WTC11 (cell line): ENCODE measurements at regions not wholly inside any gene's neighbourhood (a gene's known extent, or its start where the extent isn't known, plus 50 kb on each side); places are given as distances from the start of the nearest gene placed in this dataset.

Source experiments
- ATAC-seq: fragments of 200-7000 bp; cut with Tn5 transposase; 2 replicates; pipeline ENCODE4 v1.10.0; 2021; ENCODE audit warnings: mild to moderate bottlenecking, moderate library complexity
- CTCF ChIA-PET: fragments of 300-600 bp; sonication (Branson Sonifier 250); formaldehyde crosslinking; loops from one replicate; lab custom pipeline; 2021; ENCODE audit warnings: antibody characterized with exemption; lab: Charles Lee
- POLR2A ChIA-PET: fragments of 350-600 bp; sonication (Branson Sonifier 250); formaldehyde crosslinking; loops from one replicate; lab custom pipeline; 2021; ENCODE audit warnings: antibody characterized with exemption; lab: Charles Lee
- DNase-seq: peaks from one replicate; pipeline ENCODE4 v3.0.0; 2021; ENCODE audit warnings: low spot score
- H3K27ac Mint-ChIP-seq: 2 replicates; pipeline ENCODE4 v1.8.0; 2021; ENCODE audit warnings: mixed read lengths
- H3K27me3 Mint-ChIP-seq: 2 replicates; pipeline ENCODE4 v1.8.0; 2021; ENCODE audit warnings: low read depth, mild to moderate bottlenecking, moderate library complexity, mixed read lengths
- H3K36me3 Mint-ChIP-seq: 2 replicates; pipeline ENCODE4 v1.8.0; 2021; ENCODE audit warnings: mixed read lengths
- H3K4me1 Mint-ChIP-seq: 2 replicates; pipeline ENCODE4 v1.8.0; 2022; ENCODE audit warnings: mixed read lengths
- H3K4me3 Mint-ChIP-seq: 2 replicates; pipeline ENCODE4 v1.8.0; 2021; ENCODE audit warnings: mild to moderate bottlenecking, moderate library complexity, mixed read lengths
- H3K9me3 Mint-ChIP-seq: 2 replicates; pipeline ENCODE4 v1.8.0; 2021; ENCODE audit warnings: mixed read lengths
- ATF3 ChIP-seq: sonication (generic); formaldehyde crosslinking; conservative IDR thresholded peaks from 2 replicates; pipeline ENCODE4 v1.8.1; 2022; ENCODE audit warnings: mild to moderate bottlenecking, missing genetic modification reagents
- FOXK1 ChIP-seq: sonication (generic); formaldehyde crosslinking; IDR thresholded peaks from 2 replicates; pipeline ENCODE4 v1.8.0; 2022; ENCODE audit warnings: mild to moderate bottlenecking, moderate library complexity, missing genetic modification reagents
- HMGXB4 ChIP-seq: sonication (generic); formaldehyde crosslinking; IDR thresholded peaks from 2 replicates; pipeline ENCODE4 v1.8.1; 2023; ENCODE audit warnings: mild to moderate bottlenecking, moderate library complexity, missing genetic modification reagents
- IRF2 ChIP-seq: sonication (generic); formaldehyde crosslinking; IDR thresholded peaks from 2 replicates; pipeline ENCODE4 v1.8.0; 2022; ENCODE audit warnings: low read depth, missing genetic modification reagents, borderline replicate concordance
- MXD4 ChIP-seq: fragments of 250-450 bp; sonication (Bioruptor Pico); IDR thresholded peaks from 2 replicates; pipeline ENCODE4 v1.8.0; 2021; ENCODE audit warnings: mild to moderate bottlenecking, moderate library complexity, borderline replicate concordance
- MYBL2 ChIP-seq: sonication (generic); formaldehyde crosslinking; IDR thresholded peaks from 2 replicates; pipeline ENCODE4 v1.8.1; 2023; ENCODE audit warnings: mild to moderate bottlenecking, moderate library complexity, missing genetic modification reagents
- NFATC4 ChIP-seq: fragments of 250-450 bp; sonication (Bioruptor Pico); IDR thresholded peaks from 2 replicates; pipeline ENCODE4 v1.9.0; 2021; ENCODE audit warnings: mild to moderate bottlenecking
- NFE2L1 ChIP-seq: sonication (generic); formaldehyde crosslinking; IDR thresholded peaks from 2 replicates; pipeline ENCODE4 v1.8.1; 2023; ENCODE audit warnings: missing genetic modification reagents
- NFYB ChIP-seq: sonication (generic); formaldehyde crosslinking; conservative IDR thresholded peaks from 2 replicates; pipeline ENCODE4 v1.8.0; 2022; ENCODE audit warnings: low read depth, missing genetic modification reagents
- PRRX2 ChIP-seq: fragments of 250-450 bp; sonication (Bioruptor Pico); IDR thresholded peaks from 2 replicates; pipeline ENCODE4 v1.8.0; 2021; ENCODE audit warnings: mild to moderate bottlenecking
- SMAD4 ChIP-seq: sonication (generic); formaldehyde crosslinking; IDR thresholded peaks from 2 replicates; pipeline ENCODE4 v1.8.0; 2022; ENCODE audit warnings: mild to moderate bottlenecking, missing genetic modification reagents
- TEAD4 ChIP-seq: sonication (generic); formaldehyde crosslinking; IDR thresholded peaks from 2 replicates; pipeline ENCODE4 v1.8.0; 2022; ENCODE audit warnings: mild to moderate bottlenecking, missing genetic modification reagents
- TP53 ChIP-seq: sonication (generic); formaldehyde crosslinking; IDR thresholded peaks from 2 replicates; pipeline ENCODE4 v1.8.1; 2023; ENCODE audit warnings: mild to moderate bottlenecking, missing genetic modification reagents
- ZNF138 ChIP-seq: sonication (generic); formaldehyde crosslinking; conservative IDR thresholded peaks from 2 replicates; pipeline ENCODE4 v1.8.1; 2022; ENCODE audit warnings: mild to moderate bottlenecking, moderate library complexity, missing genetic modification reagents
- ZNF219 ChIP-seq: sonication (generic); formaldehyde crosslinking; IDR thresholded peaks from 2 replicates; pipeline ENCODE4 v1.8.0; 2023; ENCODE audit warnings: missing genetic modification reagents, mild to moderate bottlenecking, borderline replicate concordance
- ZNF423 ChIP-seq: fragments of 250-450 bp; sonication (Bioruptor Pico); IDR thresholded peaks from 2 replicates; pipeline ENCODE4 v2.1.2; 2022; ENCODE audit warnings: mild to moderate bottlenecking, moderate library complexity
- TF ChIP-seq, protein P1 (sequence below): sonication (generic); formaldehyde crosslinking; IDR thresholded peaks from 2 replicates; pipeline ENCODE4 v1.8.0; 2023; ENCODE audit warnings: missing genetic modification reagents, mild to moderate bottlenecking, borderline replicate concordance
- TF ChIP-seq, protein P2 (sequence below): sonication (generic); formaldehyde crosslinking; IDR thresholded peaks from 2 replicates; pipeline ENCODE4 v1.8.1; 2023; ENCODE audit warnings: mild to moderate bottlenecking, missing genetic modification reagents, moderate library complexity
- TF ChIP-seq, protein P3 (sequence below): sonication (generic); formaldehyde crosslinking; IDR thresholded peaks from 2 replicates; pipeline ENCODE4 v1.8.1; 2023; ENCODE audit warnings: mild to moderate bottlenecking, missing genetic modification reagents
- TF ChIP-seq, protein P4 (sequence below): fragments of 250-450 bp; sonication (Bioruptor Pico); IDR thresholded peaks from 2 replicates; pipeline ENCODE4 v1.9.0; 2021; ENCODE audit warnings: mild to moderate bottlenecking
- TF ChIP-seq, protein P5 (sequence below): sonication (generic); formaldehyde crosslinking; IDR thresholded peaks from 2 replicates; pipeline ENCODE4 v1.8.0; 2023; ENCODE audit warnings: mild to moderate bottlenecking, missing genetic modification reagents

GRCh38 chr9:89663614-89663970, 58.8 kb downstream of the GADD45G start:
- Mint-ChIP-seq H3K4me3 (no peak overlapping the region), H3K27ac (no peak overlapping the region), H3K9me3 (no peaks in the 10 kb centered on the region), H3K27me3 (peaks cover 3% of the 10 kb centered on the region; the same call in 1 of the 2 replicates), H3K36me3 (no peaks in the 10 kb centered on the region), H3K4me1 (peaks cover 58% of the 10 kb centered on the region)
- no peak for DNase-seq
- ATAC-seq: no peak
- POLR2A ChIA-PET: interaction anchor here (1.4 kb wide), 1 partner anchor 15 kb away, joined by 8 read pairs; no protein-coding TSS in a partner anchor
- CTCF ChIA-PET: no interaction called here
- TF ChIP-seq HMGXB4 (CRISPR knock-in tag) (no peak), NFATC4 (CRISPR knock-in tag) (no peak), SMAD4 (CRISPR knock-in tag) (no peak), ZNF138 (no peak), NFE2L1 (no peak), ATF3 (CRISPR knock-in tag) (no peak), TP53 (CRISPR knock-in tag) (no peak), ZNF423 (CRISPR knock-in tag) (no peak)
- TF ChIP-seq, protein P1, sequence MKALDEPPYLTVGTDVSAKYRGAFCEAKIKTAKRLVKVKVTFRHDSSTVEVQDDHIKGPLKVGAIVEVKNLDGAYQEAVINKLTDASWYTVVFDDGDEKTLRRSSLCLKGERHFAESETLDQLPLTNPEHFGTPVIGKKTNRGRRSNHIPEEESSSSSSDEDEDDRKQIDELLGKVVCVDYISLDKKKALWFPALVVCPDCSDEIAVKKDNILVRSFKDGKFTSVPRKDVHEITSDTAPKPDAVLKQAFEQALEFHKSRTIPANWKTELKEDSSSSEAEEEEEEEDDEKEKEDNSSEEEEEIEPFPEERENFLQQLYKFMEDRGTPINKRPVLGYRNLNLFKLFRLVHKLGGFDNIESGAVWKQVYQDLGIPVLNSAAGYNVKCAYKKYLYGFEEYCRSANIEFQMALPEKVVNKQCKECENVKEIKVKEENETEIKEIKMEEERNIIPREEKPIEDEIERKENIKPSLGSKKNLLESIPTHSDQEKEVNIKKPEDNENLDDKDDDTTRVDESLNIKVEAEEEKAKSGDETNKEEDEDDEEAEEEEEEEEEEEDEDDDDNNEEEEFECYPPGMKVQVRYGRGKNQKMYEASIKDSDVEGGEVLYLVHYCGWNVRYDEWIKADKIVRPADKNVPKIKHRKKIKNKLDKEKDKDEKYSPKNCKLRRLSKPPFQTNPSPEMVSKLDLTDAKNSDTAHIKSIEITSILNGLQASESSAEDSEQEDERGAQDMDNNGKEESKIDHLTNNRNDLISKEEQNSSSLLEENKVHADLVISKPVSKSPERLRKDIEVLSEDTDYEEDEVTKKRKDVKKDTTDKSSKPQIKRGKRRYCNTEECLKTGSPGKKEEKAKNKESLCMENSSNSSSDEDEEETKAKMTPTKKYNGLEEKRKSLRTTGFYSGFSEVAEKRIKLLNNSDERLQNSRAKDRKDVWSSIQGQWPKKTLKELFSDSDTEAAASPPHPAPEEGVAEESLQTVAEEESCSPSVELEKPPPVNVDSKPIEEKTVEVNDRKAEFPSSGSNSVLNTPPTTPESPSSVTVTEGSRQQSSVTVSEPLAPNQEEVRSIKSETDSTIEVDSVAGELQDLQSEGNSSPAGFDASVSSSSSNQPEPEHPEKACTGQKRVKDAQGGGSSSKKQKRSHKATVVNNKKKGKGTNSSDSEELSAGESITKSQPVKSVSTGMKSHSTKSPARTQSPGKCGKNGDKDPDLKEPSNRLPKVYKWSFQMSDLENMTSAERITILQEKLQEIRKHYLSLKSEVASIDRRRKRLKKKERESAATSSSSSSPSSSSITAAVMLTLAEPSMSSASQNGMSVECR (CRISPR knock-in tag): no peak
- TF ChIP-seq, protein P2, sequence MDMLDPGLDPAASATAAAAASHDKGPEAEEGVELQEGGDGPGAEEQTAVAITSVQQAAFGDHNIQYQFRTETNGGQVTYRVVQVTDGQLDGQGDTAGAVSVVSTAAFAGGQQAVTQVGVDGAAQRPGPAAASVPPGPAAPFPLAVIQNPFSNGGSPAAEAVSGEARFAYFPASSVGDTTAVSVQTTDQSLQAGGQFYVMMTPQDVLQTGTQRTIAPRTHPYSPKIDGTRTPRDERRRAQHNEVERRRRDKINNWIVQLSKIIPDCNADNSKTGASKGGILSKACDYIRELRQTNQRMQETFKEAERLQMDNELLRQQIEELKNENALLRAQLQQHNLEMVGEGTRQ (CRISPR knock-in tag): no peak
- TF ChIP-seq, protein P3, sequence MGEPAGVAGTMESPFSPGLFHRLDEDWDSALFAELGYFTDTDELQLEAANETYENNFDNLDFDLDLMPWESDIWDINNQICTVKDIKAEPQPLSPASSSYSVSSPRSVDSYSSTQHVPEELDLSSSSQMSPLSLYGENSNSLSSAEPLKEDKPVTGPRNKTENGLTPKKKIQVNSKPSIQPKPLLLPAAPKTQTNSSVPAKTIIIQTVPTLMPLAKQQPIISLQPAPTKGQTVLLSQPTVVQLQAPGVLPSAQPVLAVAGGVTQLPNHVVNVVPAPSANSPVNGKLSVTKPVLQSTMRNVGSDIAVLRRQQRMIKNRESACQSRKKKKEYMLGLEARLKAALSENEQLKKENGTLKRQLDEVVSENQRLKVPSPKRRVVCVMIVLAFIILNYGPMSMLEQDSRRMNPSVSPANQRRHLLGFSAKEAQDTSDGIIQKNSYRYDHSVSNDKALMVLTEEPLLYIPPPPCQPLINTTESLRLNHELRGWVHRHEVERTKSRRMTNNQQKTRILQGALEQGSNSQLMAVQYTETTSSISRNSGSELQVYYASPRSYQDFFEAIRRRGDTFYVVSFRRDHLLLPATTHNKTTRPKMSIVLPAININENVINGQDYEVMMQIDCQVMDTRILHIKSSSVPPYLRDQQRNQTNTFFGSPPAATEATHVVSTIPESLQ (CRISPR knock-in tag): no peak
- TF ChIP-seq, protein P4, sequence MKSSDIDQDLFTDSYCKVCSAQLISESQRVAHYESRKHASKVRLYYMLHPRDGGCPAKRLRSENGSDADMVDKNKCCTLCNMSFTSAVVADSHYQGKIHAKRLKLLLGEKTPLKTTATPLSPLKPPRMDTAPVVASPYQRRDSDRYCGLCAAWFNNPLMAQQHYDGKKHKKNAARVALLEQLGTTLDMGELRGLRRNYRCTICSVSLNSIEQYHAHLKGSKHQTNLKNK: no peak

GRCh38 chr9:89664010-89664409, 59.2 kb downstream of the GADD45G start:
- ChIA-PET POLR2A (interaction anchor here (0.9 kb wide), 1 partner anchor 11 kb away, joined by 3 read pairs; no protein-coding TSS in a partner anchor), CTCF (interaction anchor here (0.6 kb wide), 1 partner anchor 210 kb away, joined by 3 read pairs; no protein-coding TSS in a partner anchor)
- H3K4me1 Mint-ChIP-seq: peaks cover 58% of the 10 kb centered on the region
- peaks cover under 1% of the 10 kb centered on the region; the same call in 1 of the 2 replicates for H3K27me3 Mint-ChIP-seq
- no peak for DNase-seq
- H3K4me3 Mint-ChIP-seq: no peak overlapping the region
- no peak for TF ChIP-seq MYBL2 (CRISPR knock-in tag)
- no peak for TF ChIP-seq PRRX2 (CRISPR knock-in tag)
- no peak for TF ChIP-seq NFYB (CRISPR knock-in tag)
- TF ChIP-seq NFE2L1: no peak
- TF ChIP-seq, protein P2 (CRISPR knock-in tag): no peak
- no peak for TF ChIP-seq TEAD4
- TF ChIP-seq ZNF219 (CRISPR knock-in tag): no peak
- no peak for TF ChIP-seq FOXK1 (CRISPR knock-in tag)
- no peak for TF ChIP-seq IRF2 (CRISPR knock-in tag)
- TF ChIP-seq, protein P5, sequence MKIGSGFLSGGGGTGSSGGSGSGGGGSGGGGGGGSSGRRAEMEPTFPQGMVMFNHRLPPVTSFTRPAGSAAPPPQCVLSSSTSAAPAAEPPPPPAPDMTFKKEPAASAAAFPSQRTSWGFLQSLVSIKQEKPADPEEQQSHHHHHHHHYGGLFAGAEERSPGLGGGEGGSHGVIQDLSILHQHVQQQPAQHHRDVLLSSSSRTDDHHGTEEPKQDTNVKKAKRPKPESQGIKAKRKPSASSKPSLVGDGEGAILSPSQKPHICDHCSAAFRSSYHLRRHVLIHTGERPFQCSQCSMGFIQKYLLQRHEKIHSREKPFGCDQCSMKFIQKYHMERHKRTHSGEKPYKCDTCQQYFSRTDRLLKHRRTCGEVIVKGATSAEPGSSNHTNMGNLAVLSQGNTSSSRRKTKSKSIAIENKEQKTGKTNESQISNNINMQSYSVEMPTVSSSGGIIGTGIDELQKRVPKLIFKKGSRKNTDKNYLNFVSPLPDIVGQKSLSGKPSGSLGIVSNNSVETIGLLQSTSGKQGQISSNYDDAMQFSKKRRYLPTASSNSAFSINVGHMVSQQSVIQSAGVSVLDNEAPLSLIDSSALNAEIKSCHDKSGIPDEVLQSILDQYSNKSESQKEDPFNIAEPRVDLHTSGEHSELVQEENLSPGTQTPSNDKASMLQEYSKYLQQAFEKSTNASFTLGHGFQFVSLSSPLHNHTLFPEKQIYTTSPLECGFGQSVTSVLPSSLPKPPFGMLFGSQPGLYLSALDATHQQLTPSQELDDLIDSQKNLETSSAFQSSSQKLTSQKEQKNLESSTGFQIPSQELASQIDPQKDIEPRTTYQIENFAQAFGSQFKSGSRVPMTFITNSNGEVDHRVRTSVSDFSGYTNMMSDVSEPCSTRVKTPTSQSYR: no peak
- TF ChIP-seq MXD4 (CRISPR knock-in tag): no peak
- H3K36me3 Mint-ChIP-seq: no peaks in the 10 kb centered on the region
- ATAC-seq: no peak
- no peak overlapping the region for H3K27ac Mint-ChIP-seq
- H3K9me3 Mint-ChIP-seq: no peaks in the 10 kb centered on the region
